AG04450 (cell line): ENCODE measurements at regions not wholly inside any gene's neighbourhood (a gene's known extent, or its start where the extent isn't known, plus 50 kb on each side); places are given as distances from the start of the nearest gene placed in this dataset. TPM values are rescaled to one million over a fixed set of nuclear protein-coding genes. Genes with fewer than 3 reads are reported as not detected.
"Not testable (repeated sequence)": the region's sequence is repeated elsewhere in the genome, so short reads cannot be mapped to it uniquely, and the experiment has no call there.

ENCODE experiments used
- CTCF ChIA-PET: fragments of 300-600, 350-600 bp; formaldehyde crosslinking; extraction: SDS; loops from one replicate; lab custom pipeline; 2022; ENCODE audit warnings: antibody characterized with exemption, inconsistent platforms; lab: Charles Lee
- POLR2A ChIA-PET: fragments of 350-600 bp; formaldehyde crosslinking; extraction: SDS; loops from one replicate; lab custom pipeline; 2021; ENCODE audit warnings: antibody characterized with exemption, inconsistent platforms; lab: Yijun Ruan, JAX
- DNase-seq: peaks from one replicate; pipeline ENCODE4 v3.0.0-alpha.2; 2011; ENCODE audit warnings: low read depth, low spot score
- H3K27ac ChIP-seq: one replicate; pipeline ENCODE4 v1.5.1; 2012; ENCODE audit warnings: low read depth, low read length, control low read depth
- H3K27me3 ChIP-seq: one replicate; pipeline ENCODE4 v1.6.0; 2012; ENCODE audit warnings: low read length; ENCODE audit not compliant: control insufficient read depth, insufficient read depth
- H3K4me3 ChIP-seq: 2 replicates; pipeline ENCODE4 v1.5.1; 2011; ENCODE audit warnings: mild to moderate bottlenecking, low read depth, low read length, control low read depth
- H3K9me3 ChIP-seq: 2 replicates; pipeline ENCODE4 v1.5.1; 2012; ENCODE audit warnings: low read length; ENCODE audit not compliant: control insufficient read depth, insufficient read depth
- CTCF ChIP-seq: IDR thresholded peaks from 2 replicates; pipeline ENCODE4 v1.5.1; 2011; ENCODE audit warnings: low read depth, low read length, control low read depth, inconsistent platforms
- small RNA-seq: library from RNA; depleted of rRNA; stranded (forward); fragments of <200 nt; gene quantifications from one replicate; pipeline ENCODE3, GENCODE V24; 2012; ENCODE audit warnings: low read depth; ENCODE audit not compliant: insufficient read length

GRCh38 chr13:50766013-50766412 is 77.5 kb downstream of the DLEU7 start:
- H3K27me3 ChIP-seq, result peaks cover 9% of the 10 kb centered on the region
- POLR2A ChIA-PET, result no interaction called here
- no peaks in the 10 kb centered on the region for H3K9me3 ChIP-seq
- CTCF ChIA-PET, result no interaction called here
- H3K27ac ChIP-seq, result no peak overlapping the region
- no peak for DNase-seq
- no peak for TF ChIP-seq CTCF
- no peak overlapping the region for H3K4me3 ChIP-seq

- ChIA-PET CTCF (no interaction called here), POLR2A (no interaction called here)
- H3K4me3 ChIP-seq, result no peak overlapping the region
- peaks cover 8% of the 10 kb centered on the region for H3K27me3 ChIP-seq
- no peak for DNase-seq
- H3K27ac ChIP-seq, result no peak overlapping the region
- TF ChIP-seq CTCF, result no peak
- H3K9me3 ChIP-seq, result no peaks in the 10 kb centered on the region
Measured at GRCh38 chr13:50766695-50767094, 76.8 kb downstream of the DLEU7 start.

GRCh38 chr13:50772881-50773280 is 70.6 kb downstream of the DLEU7 start:
- H3K9me3 ChIP-seq, H3K27ac ChIP-seq, CTCF ChIA-PET, DNase-seq, H3K27me3 ChIP-seq, H3K4me3 ChIP-seq, POLR2A ChIA-PET: not testable (repeated sequence)

Small RNA genes lying in the stretch of these regions (small RNA-seq; reads per million reads assigned to genes)
- gene RF02109, result not detected
- not detected for gene RF02110
